Esophagus muscularis mucosa (tissue), 4 donors: ENCODE measurements at regions not wholly inside any gene's neighbourhood (a gene's known extent, or its start where the extent isn't known, plus 50 kb on each side); places are given as distances from the start of the nearest gene placed in this dataset.

Experiments used
- DNase-seq: peaks from one replicate; pipeline ENCODE4 v3.0.0-alpha.2; 2017; ENCODE audit errors: extremely low spot score
- H3K27ac ChIP-seq, 4 donors: fragments of 200-600 bp; sonication (generic); replicated peaks in 1 of 4; 1 replicate in 3 of 4; 2 replicates in 1 of 4; pipeline ENCODE4 v1.5.1; 2016 to 2019; ENCODE audit warnings: mild to moderate bottlenecking in 1 of 4
- H3K27me3 ChIP-seq, 4 donors: fragments of 200-600 bp; sonication (generic); one replicate each; pipeline versions ENCODE4 v1.5.1 to v1.6.0; 2016 to 2019
- H3K36me3 ChIP-seq, 4 donors: fragments of 200-600 bp; sonication (generic); one replicate each; pipeline ENCODE4 v1.5.1; 2016 to 2019
- H3K4me1 ChIP-seq, 4 donors: fragments of 200-600 bp; sonication (generic); one replicate each; pipeline ENCODE4 v1.5.1; 2016 to 2019
- H3K4me3 ChIP-seq, 4 donors: fragments of 200-600 bp; sonication (generic); 1 replicate in 2 of 4; 2 replicates in 2 of 4; pipeline ENCODE4 v1.5.1; 2016 to 2019; ENCODE audit warnings: mild to moderate bottlenecking in 4 of 4, moderate library complexity in 1 of 4
- H3K9me3 ChIP-seq, 4 donors: fragments of 200-600 bp; sonication (generic); 1 replicate in 3 of 4; 2 replicates in 1 of 4; pipeline ENCODE4 v1.5.1; 2016 to 2019
- CTCF ChIP-seq, 3 experiments: fragments of 200-600 bp in 2 of 3; fragments of 450-650 bp in 1 of 3; sonication (generic) in 2 of 3; IDR thresholded peaks; one replicate each; pipeline ENCODE4 v1.5.1; 2017 to 2019; ENCODE audit warnings: antibody characterized with exemption in 3 of 3, mild to moderate bottlenecking in 2 of 3, moderate library complexity in 1 of 3
- EP300 ChIP-seq: sonication (generic); formaldehyde crosslinking; IDR thresholded peaks from one replicate; pipeline ENCODE4 v1.6.1; 2017; ENCODE audit warnings: antibody characterized with exemption
- POLR2A ChIP-seq: fragments of 450-650 bp; IDR thresholded peaks from one replicate; pipeline ENCODE4 v1.6.1; 2017; ENCODE audit warnings: antibody characterized with exemption, moderate library complexity, mild to moderate bottlenecking, low read depth
- POLR2AphosphoS5 ChIP-seq, 2 donors: sonication (generic); formaldehyde crosslinking; IDR thresholded peaks; one replicate each; pipeline ENCODE4 v1.6.1; 2017; ENCODE audit warnings: antibody characterized with exemption in 2 of 2
- WGBS: methylation state at CpG from one replicate; pipeline ENCODE4 v1.1.5; 2018; 5-methylcytosine and 5-hydroxymethylcytosine counted together
- intact Hi-C: fragments of 100-400 bp; cut with DNase I; formaldehyde crosslinking; loops from one replicate; pipeline ENCODE4 v1.15.1; 2023

- TF ChIP-seq EP300 (no peak), POLR2A (no peak)
- Histone ChIP-seq H3K27me3 (no peaks in the 10 kb centered on the region), H3K9me3 (no peaks in the 10 kb centered on the region), H3K4me3 (no peak overlapping the region), H3K4me1 (peaks cover 0 to 6% (median 3%) of the 10 kb centered on the region in 4 donors), H3K36me3 (no peaks in the 10 kb centered on the region), H3K27ac (no peak overlapping the region)
- intact Hi-C loops: no loop called here
- DNase-seq: no peak
These were observed 94.0 kb downstream of the ZC3H11B start for GRCh38 chr1:219518907-219519248.

GRCh38 chr1:219518168-219518906 lies 94.6 kb downstream of the ZC3H11B start:
- DNase-seq: no peak
- H3K4me3 ChIP-seq: no peak overlapping the region
- 14% methylated on average over 3 of the region's 3 CpGs for WGBS
- no peak overlapping the region for H3K27ac ChIP-seq
- intact Hi-C loops: no loop called here
- H3K4me1 ChIP-seq: peaks cover 0 to 6% (median 3%) of the 10 kb centered on the region in 4 donors
- H3K36me3 ChIP-seq: no peaks in the 10 kb centered on the region
- no peaks in the 10 kb centered on the region for H3K9me3 ChIP-seq
- no peak for TF ChIP-seq POLR2A
- no peak for TF ChIP-seq CTCF (IDR thresholded peaks at IDR 0.05)
- no peak for TF ChIP-seq POLR2AphosphoS5 (IDR thresholded peaks at IDR 0.05)
- no peak for TF ChIP-seq EP300
- H3K27me3 ChIP-seq: no peaks in the 10 kb centered on the region

- no peak overlapping the region for H3K4me3 ChIP-seq
- TF ChIP-seq CTCF (IDR thresholded peaks at IDR 0.05) (no peak), POLR2AphosphoS5 (IDR thresholded peaks at IDR 0.05) (no peak), EP300 (no peak), POLR2A (no peak)
- intact Hi-C loops: no loop called here
- no peak overlapping the region for H3K27ac ChIP-seq
- H3K36me3 ChIP-seq: no peaks in the 10 kb centered on the region
- WGBS: 96% methylated on average over 3 of the region's 3 CpGs
- no peaks in the 10 kb centered on the region for H3K9me3 ChIP-seq
- no peaks in the 10 kb centered on the region for H3K27me3 ChIP-seq
- no peak for DNase-seq
- H3K4me1 ChIP-seq: peaks cover 0 to 6% (median 3%) of the 10 kb centered on the region in 4 donors
These were observed 95.9 kb downstream of the ZC3H11B start for GRCh38 chr1:219517031-219517430.

- H3K9me3 ChIP-seq: no peaks in the 10 kb centered on the region
- WGBS: 77% methylated on average over 3 of the region's 3 CpGs
- H3K27ac ChIP-seq: no peak overlapping the region
- no peak overlapping the region for H3K4me3 ChIP-seq
- no peak for DNase-seq
- intact Hi-C loops: no loop called here
- no peaks in the 10 kb centered on the region for H3K27me3 ChIP-seq
- peaks cover 0 to 6% (median under 1%) of the 10 kb centered on the region in 4 donors for H3K4me1 ChIP-seq
- TF ChIP-seq CTCF (IDR thresholded peaks at IDR 0.05) (no peak), POLR2AphosphoS5 (IDR thresholded peaks at IDR 0.05) (no peak), EP300 (no peak), POLR2A (no peak)
- no peaks in the 10 kb centered on the region for H3K36me3 ChIP-seq
These were observed 98.2 kb downstream of the ZC3H11B start for GRCh38 chr1:219514728-219515127.

GRCh38 chr1:219507437-219507836 lies 105.5 kb downstream of the ZC3H11B start:
- Histone ChIP-seq H3K4me3 (no peak overlapping the region), H3K27me3 (no peaks in the 10 kb centered on the region), H3K9me3 (no peaks in the 10 kb centered on the region), H3K36me3 (no peaks in the 10 kb centered on the region), H3K4me1 (peaks cover 0 to 13% (median 4%) of the 10 kb centered on the region in 4 donors), H3K27ac (no peak overlapping the region)
- WGBS: 55% methylated on average over 2 of the region's 2 CpGs
- intact Hi-C loops: no loop called here
- no peak for DNase-seq
- no peak for TF ChIP-seq POLR2A
- no peak for TF ChIP-seq POLR2AphosphoS5 (IDR thresholded peaks at IDR 0.05)
- no peak for TF ChIP-seq EP300
- no peak for TF ChIP-seq CTCF (IDR thresholded peaks at IDR 0.05)
